Thoracic aorta (tissue), 2 donors: ENCODE measurements at regions not wholly inside any gene's neighbourhood (a gene's known extent, or its start where the extent isn't known, plus 50 kb on each side); places are given as distances from the start of the nearest gene placed in this dataset.

Experiments used
- ATAC-seq: fragments of 150-250 bp; one replicate; pipeline ENCODE4 v1.8.0; 2017; ENCODE audit warnings: low read depth; ENCODE audit not compliant: insufficient number of reproducible peaks, low FRiP score
- DNase-seq: peaks from one replicate; pipeline ENCODE4 v3.0.0-alpha.2; 2020; ENCODE audit warnings: low spot score
- H3K27ac ChIP-seq, 2 donors: fragments of 200-600 bp; sonication (generic); 1 replicate in 1 of 2; 2 replicates in 1 of 2; pipeline ENCODE4 v1.5.1; 2016; ENCODE audit warnings: mild to moderate bottlenecking in 2 of 2, moderate library complexity in 2 of 2
- H3K27me3 ChIP-seq: fragments of 200-600 bp; sonication (generic); replicated peaks from 2 replicates; pipeline ENCODE4 v1.6.0; 2016; ENCODE audit warnings: mild to moderate bottlenecking; ENCODE audit not compliant: insufficient read depth
- H3K36me3 ChIP-seq: fragments of 200-600 bp; sonication (generic); one replicate; pipeline ENCODE4 v1.5.1; 2016
- H3K4me1 ChIP-seq, 2 donors: fragments of 200-600 bp; sonication (generic); 1 replicate in 1 of 2; 2 replicates in 1 of 2; pipeline versions ENCODE4 v1.5.1 to v1.6.0; 2016; ENCODE audit warnings: low read depth in 2 of 2, mild to moderate bottlenecking in 1 of 2; ENCODE audit not compliant: control insufficient read depth in 1 of 2
- H3K4me3 ChIP-seq: fragments of 200-600 bp; sonication (generic); 2 replicates; pipeline ENCODE4 v1.5.1; 2016; ENCODE audit warnings: mild to moderate bottlenecking
- H3K9me3 ChIP-seq: fragments of 200-600 bp; sonication (generic); 2 replicates; pipeline ENCODE4 v1.5.1; 2016
- CTCF ChIP-seq: fragments of 200-600 bp; sonication (generic); IDR thresholded peaks from one replicate; pipeline ENCODE4 v1.5.1; 2019; ENCODE audit warnings: antibody characterized with exemption

GRCh38 chr1:29490204-29490934 is 254.0 kb downstream of the PTPRU start:
- H3K27me3 ChIP-seq, result no peaks in the 10 kb centered on the region
- H3K36me3 ChIP-seq, result no peaks in the 10 kb centered on the region
- H3K4me1 ChIP-seq, result no peaks in the 10 kb centered on the region
- no peaks in the 10 kb centered on the region for H3K9me3 ChIP-seq
- TF ChIP-seq CTCF, result no peak
- no peak for ATAC-seq
- no peak for DNase-seq
- no peak overlapping the region for H3K4me3 ChIP-seq
- H3K27ac ChIP-seq, result no peak overlapping the region

GRCh38 chr1:29489471-29489870 is 253.1 kb downstream of the PTPRU start:
- H3K9me3 ChIP-seq, result no peaks in the 10 kb centered on the region
- no peak for ATAC-seq
- H3K27ac ChIP-seq, result no peak overlapping the region
- no peaks in the 10 kb centered on the region for H3K4me1 ChIP-seq
- H3K27me3 ChIP-seq, result no peaks in the 10 kb centered on the region
- H3K36me3 ChIP-seq, result no peaks in the 10 kb centered on the region
- no peak for DNase-seq
- TF ChIP-seq CTCF, result no peak
- no peak overlapping the region for H3K4me3 ChIP-seq

- no peak for ATAC-seq
- DNase-seq, result no peak
- no peaks in the 10 kb centered on the region for H3K27me3 ChIP-seq
Observed at GRCh38 chr1:29488794-29489311, 252.5 kb downstream of the PTPRU start.

GRCh38 chr1:29488086-29488793 is 251.9 kb downstream of the PTPRU start:
- no peak overlapping the region for H3K27ac ChIP-seq
- ATAC-seq (no peak), DNase-seq (no peak)
- H3K4me1 ChIP-seq, result no peaks in the 10 kb centered on the region
- TF ChIP-seq CTCF, result no peak
- no peaks in the 10 kb centered on the region for H3K27me3 ChIP-seq
- H3K36me3 ChIP-seq, result no peaks in the 10 kb centered on the region
- H3K4me3 ChIP-seq, result no peak overlapping the region
- H3K9me3 ChIP-seq, result no peaks in the 10 kb centered on the region

More at GRCh38 chr1:29488794-29489311, 252.5 kb downstream of the PTPRU start:
- Histone ChIP-seq H3K27ac (no peak overlapping the region), H3K4me3 (no peak overlapping the region), H3K36me3 (no peaks in the 10 kb centered on the region), H3K9me3 (no peaks in the 10 kb centered on the region), H3K4me1 (no peaks in the 10 kb centered on the region)
- TF ChIP-seq CTCF, result no peak

GRCh38 chr1:29487291-29487690 is 251.0 kb downstream of the PTPRU start:
- H3K4me1 ChIP-seq, result no peaks in the 10 kb centered on the region
- no peak for ATAC-seq
- no peak for TF ChIP-seq CTCF
- no peaks in the 10 kb centered on the region for H3K9me3 ChIP-seq
- H3K27ac ChIP-seq, result no peak overlapping the region
- no peaks in the 10 kb centered on the region for H3K36me3 ChIP-seq
- no peak for DNase-seq
- no peak overlapping the region for H3K4me3 ChIP-seq
- H3K27me3 ChIP-seq, result no peaks in the 10 kb centered on the region
